Transverse colon (tissue), 4 donors: ENCODE measurements at regions not wholly inside any gene's neighbourhood (a gene's known extent, or its start where the extent isn't known, plus 50 kb on each side); places are given as distances from the start of the nearest gene placed in this dataset.

Experiments
- DNase-seq: peaks from one replicate; pipeline ENCODE4 v3.0.0-alpha.2; 2019
- H3K27ac ChIP-seq, 4 donors: fragments of 200-600 bp; sonication (generic); 2 replicates each; pipeline ENCODE4 v1.5.1; 2016 to 2018; ENCODE audit warnings: inconsistent platforms in 4 of 4
- H3K27me3 ChIP-seq: fragments of 200-600 bp; sonication (generic); 2 replicates; pipeline ENCODE4 v1.5.1; 2017; ENCODE audit warnings: inconsistent platforms
- H3K36me3 ChIP-seq, 4 donors: fragments of 200-600 bp; sonication (generic); 2 replicates each; pipeline ENCODE4 v1.5.1; 2017 to 2019; ENCODE audit warnings: inconsistent platforms in 4 of 4
- H3K4me1 ChIP-seq, 4 donors: fragments of 200-600 bp; sonication (generic); 2 replicates each; pipeline ENCODE4 v1.5.1; 2017 to 2020; ENCODE audit warnings: inconsistent platforms in 4 of 4
- H3K4me3 ChIP-seq, 4 donors: fragments of 200-600 bp; sonication (generic); 1 replicate in 1 of 4; 2 replicates in 3 of 4; pipeline versions ENCODE4 v1.5.1 to v1.6.1; 2017 to 2019; ENCODE audit warnings: inconsistent platforms in 4 of 4
- H3K9me3 ChIP-seq, 2 donors: fragments of 200-600 bp; sonication (generic); 2 replicates each; pipeline ENCODE4 v1.5.1; 2017 to 2019; ENCODE audit warnings: inconsistent platforms in 2 of 2
- CTCF ChIP-seq, 5 experiments: fragments of 200-600 bp in 3 of 5; fragments of 450-650 bp in 2 of 5; sonication (generic) in 3 of 5; IDR thresholded peaks; 1 replicate in 2 of 5; 2 replicates in 3 of 5; pipeline ENCODE4 v1.5.1; 2016 to 2017; ENCODE audit warnings: antibody characterized with exemption in 5 of 5, inconsistent platforms in 3 of 5, mild to moderate bottlenecking in 2 of 5, moderate library complexity in 1 of 5
- EP300 ChIP-seq: sonication (generic); formaldehyde crosslinking; IDR thresholded peaks from one replicate; pipeline ENCODE4 v1.6.1; 2017; ENCODE audit warnings: antibody characterized with exemption, low read depth
- POLR2A ChIP-seq: fragments of 450-650 bp; IDR thresholded peaks from one replicate; pipeline ENCODE4 v1.6.1; 2016; ENCODE audit warnings: antibody characterized with exemption, mild to moderate bottlenecking, moderate library complexity
- POLR2AphosphoS5 ChIP-seq, 3 donors: sonication (generic); formaldehyde crosslinking; IDR thresholded peaks; one replicate each; pipeline ENCODE4 v1.6.1; 2016; ENCODE audit warnings: antibody characterized with exemption in 3 of 3
- WGBS, 2 donors: methylation state at CpG; one replicate each; pipeline ENCODE4 v1.1.5; 2018; ENCODE audit warnings: low coverage in 1 of 2; 5-methylcytosine and 5-hydroxymethylcytosine counted together
- in situ Hi-C, 4 donors: fragments of 200-750 bp; cut with MboI; loops; one replicate each; pipeline versions ENCODE4 v1.15.0 to v1.15.1; 2017; ENCODE audit warnings: low sequenced_read_pairs in 3 of 4, low pct_ligation_motif_present in 1 of 4, low pct_unique_long_range_greater_than_20kb in 1 of 4
- intact Hi-C: fragments of 100-400 bp; cut with DNase I; formaldehyde crosslinking; loops from one replicate; pipeline ENCODE4 v1.15.1; 2023; ENCODE audit warnings: low total_unique reads

GRCh38 chr18:29711932-29712331, 1330.6 kb downstream of the DSC3 start:
- in situ Hi-C loops = no loop called here
- no peaks in the 10 kb centered on the region for H3K4me1 ChIP-seq
- no peak overlapping the region for H3K27ac ChIP-seq
- no peak overlapping the region for H3K4me3 ChIP-seq
- intact Hi-C loops = no loop called here
- TF ChIP-seq POLR2AphosphoS5 (IDR thresholded peaks at IDR 0.05) (no peak), POLR2A (no peak), EP300 (no peak), CTCF (IDR thresholded peaks at IDR 0.05) (no peak)
- DNase-seq = no peak
- H3K36me3 ChIP-seq = no peaks in the 10 kb centered on the region
- H3K27me3 ChIP-seq = no peaks in the 10 kb centered on the region
- H3K9me3 ChIP-seq = no peaks in the 10 kb centered on the region
- WGBS, 2 donors = 80 to 86% methylated on average over 8 of the region's 8 CpGs

- in situ Hi-C loops = loop anchor here in 1 of 4 donors (10.0 kb wide), 1 partner anchor 61 kb away; no protein-coding TSS in a partner anchor
- Histone ChIP-seq H3K27ac (no peak overlapping the region), H3K9me3 (no peaks in the 10 kb centered on the region), H3K36me3 (no peaks in the 10 kb centered on the region), H3K4me1 (no peaks in the 10 kb centered on the region), H3K27me3 (no peaks in the 10 kb centered on the region), H3K4me3 (no peak overlapping the region)
- intact Hi-C loops = no loop called here
- no peak for DNase-seq
- no peak for TF ChIP-seq CTCF (IDR thresholded peaks at IDR 0.05)
- TF ChIP-seq POLR2A = no peak
- no peak for TF ChIP-seq POLR2AphosphoS5 (IDR thresholded peaks at IDR 0.05)
- WGBS, 2 donors = 78 to 89% methylated on average over 1 of the region's 1 CpG
Observed at GRCh38 chr18:29693334-29693733, 1349.2 kb downstream of the DSC3 start.

GRCh38 chr18:29681578-29681977, 1361.0 kb downstream of the DSC3 start:
- no peaks in the 10 kb centered on the region for H3K9me3 ChIP-seq
- no peaks in the 10 kb centered on the region for H3K4me1 ChIP-seq
- H3K4me3 ChIP-seq = no peak overlapping the region
- H3K27me3 ChIP-seq = no peaks in the 10 kb centered on the region
- H3K27ac ChIP-seq = no peak overlapping the region
- H3K36me3 ChIP-seq = no peaks in the 10 kb centered on the region
- in situ Hi-C loops (no loop called here), intact Hi-C loops (no loop called here)
- DNase-seq = no peak
- WGBS, 2 donors = 54 to 78% methylated on average over 2 to 4 of the region's 4 CpGs
- TF ChIP-seq EP300 = no peak
- no peak for TF ChIP-seq POLR2A
- no peak for TF ChIP-seq CTCF (IDR thresholded peaks at IDR 0.05)
- TF ChIP-seq POLR2AphosphoS5 (IDR thresholded peaks at IDR 0.05) = no peak

- in situ Hi-C loops (no loop called here), intact Hi-C loops (no loop called here)
- no peak overlapping the region for H3K27ac ChIP-seq
- no peak for DNase-seq
- H3K4me1 ChIP-seq = no peaks in the 10 kb centered on the region
- no peaks in the 10 kb centered on the region for H3K36me3 ChIP-seq
- TF ChIP-seq CTCF (IDR thresholded peaks at IDR 0.05) (no peak), POLR2AphosphoS5 (IDR thresholded peaks at IDR 0.05) (no peak), EP300 (no peak), POLR2A (no peak)
- no peaks in the 10 kb centered on the region for H3K27me3 ChIP-seq
- H3K4me3 ChIP-seq = no peak overlapping the region
- H3K9me3 ChIP-seq = no peaks in the 10 kb centered on the region
- 21 to 23% methylated on average over 4 of the region's 4 CpGs for WGBS, 2 donors
Observed at GRCh38 chr18:29664278-29665036, 1378.1 kb downstream of the DSC3 start.
